Stimulated activated naive CD8-positive, alpha-beta T cell treated with anti-CD3 and anti-CD28 coated beads, Interleukin-15, Interleukin-2, amounts not matched to agents 100 ng/mL and 50 ng/mL, for 24 hours (primary cell): ENCODE measurements at regions not wholly inside any gene's neighbourhood (a gene's known extent, or its start where the extent isn't known, plus 50 kb on each side); places are given as distances from the start of the nearest gene placed in this dataset.

Source experiments
- H3K27ac Mint-ChIP-seq: one replicate; pipeline ENCODE4 v1.8.0; 2021; ENCODE audit warnings: mild to moderate bottlenecking, mixed read lengths
- H3K27me3 Mint-ChIP-seq: one replicate; pipeline ENCODE4 v1.8.0; 2021; ENCODE audit warnings: mixed read lengths
- H3K36me3 Mint-ChIP-seq: one replicate; pipeline ENCODE4 v1.8.0; 2021; ENCODE audit warnings: low read depth, mixed read lengths
- H3K4me1 Mint-ChIP-seq: one replicate; pipeline ENCODE4 v1.8.0; 2021; ENCODE audit warnings: low read depth, mixed read lengths
- H3K4me3 Mint-ChIP-seq: one replicate; pipeline ENCODE4 v1.8.0; 2021; ENCODE audit warnings: mild to moderate bottlenecking, mixed read lengths
- H3K9me3 Mint-ChIP-seq: one replicate; pipeline ENCODE4 v1.8.0; 2021; ENCODE audit warnings: mixed read lengths

DNA sequence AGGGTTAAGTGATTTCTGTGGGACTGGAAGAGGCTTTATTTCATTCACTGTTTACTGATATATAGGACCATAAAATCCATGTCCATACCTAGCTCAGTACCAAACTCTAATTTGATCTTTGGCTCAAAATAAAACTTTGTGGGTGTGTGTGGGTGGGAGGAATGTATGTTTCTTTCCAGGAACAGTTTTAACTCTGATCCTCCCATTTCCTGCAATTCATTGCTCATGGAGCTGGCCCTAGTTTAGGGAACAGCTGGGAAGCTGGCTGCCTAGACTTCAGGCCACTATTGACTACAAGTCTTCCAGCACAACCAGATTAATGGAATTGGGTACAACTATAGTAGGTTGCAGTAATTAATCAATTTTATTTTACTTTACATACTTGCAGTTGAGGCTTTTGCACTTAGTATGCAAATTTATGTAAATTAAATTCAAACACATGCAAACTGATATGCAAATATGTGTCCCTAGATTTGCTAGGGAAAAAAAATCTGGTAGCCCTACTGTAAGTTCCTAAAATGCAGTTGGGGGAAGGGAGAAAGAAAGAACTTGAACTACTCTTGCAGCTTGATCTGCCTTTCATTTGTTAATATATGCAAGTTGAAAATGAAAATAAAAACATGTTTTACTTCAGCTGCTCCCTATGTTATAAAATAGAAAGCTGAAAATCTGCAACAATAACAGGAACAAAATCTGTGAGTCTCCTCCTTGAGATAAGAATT, 1070.3 kb upstream of the CELF4 start:
- no peak overlapping the region for H3K27ac Mint-ChIP-seq
- H3K9me3 Mint-ChIP-seq, result peaks cover 28% of the 10 kb centered on the region
- no peak overlapping the region for H3K4me3 Mint-ChIP-seq
- no peaks in the 10 kb centered on the region for H3K4me1 Mint-ChIP-seq
- H3K36me3 Mint-ChIP-seq, result no peaks in the 10 kb centered on the region
- H3K27me3 Mint-ChIP-seq, result no peaks in the 10 kb centered on the region

- Mint-ChIP-seq H3K27ac (no peak overlapping the region), H3K4me1 (no peaks in the 10 kb centered on the region), H3K36me3 (no peaks in the 10 kb centered on the region), H3K4me3 (no peak overlapping the region), H3K9me3 (peaks cover 12% of the 10 kb centered on the region), H3K27me3 (no peaks in the 10 kb centered on the region)
These were observed 1068.5 kb upstream of the CELF4 start for GRCh38 chr18:38634117-38634516.

DNA sequence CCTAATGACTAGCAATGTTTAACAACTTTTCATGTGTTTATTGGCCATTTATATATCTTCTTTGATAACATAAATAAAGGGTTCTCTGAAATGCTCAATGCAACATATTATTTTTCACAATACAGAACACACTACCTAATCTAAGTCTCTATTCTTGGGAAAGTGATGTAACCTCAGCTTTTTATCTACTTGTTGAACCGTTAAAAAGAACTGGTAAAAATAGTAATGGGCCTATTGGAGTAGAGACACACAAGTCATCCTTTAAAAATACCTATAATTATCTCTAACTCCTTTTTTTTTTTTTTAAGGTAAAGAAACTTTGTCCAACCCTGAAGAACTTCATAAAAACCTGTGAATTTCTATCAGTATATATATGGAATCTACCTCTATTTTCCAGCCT, 1067.7 kb upstream of the CELF4 start:
- peaks cover 7% of the 10 kb centered on the region for H3K9me3 Mint-ChIP-seq

DNA sequence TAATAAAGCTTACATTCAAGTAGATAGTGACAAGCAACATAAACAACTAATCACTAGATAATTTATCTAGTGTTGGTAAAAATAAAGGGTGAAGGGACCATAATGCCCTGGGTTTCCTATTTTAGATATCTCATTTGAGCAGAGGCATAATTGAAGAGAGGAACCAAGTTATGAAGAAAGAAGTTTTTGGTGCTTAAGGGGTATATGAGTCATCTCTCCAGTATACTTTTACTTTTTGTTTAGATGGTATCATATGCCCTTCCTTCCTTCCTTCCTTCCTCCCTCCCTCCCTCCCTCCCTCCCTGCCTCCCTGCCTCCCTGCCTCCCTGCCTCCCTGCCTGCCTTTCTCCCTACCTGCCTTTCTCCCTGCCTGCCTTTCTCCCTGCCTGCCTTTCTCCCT, 1053.5 kb upstream of the CELF4 start:
- Mint-ChIP-seq H3K36me3 (no peaks in the 10 kb centered on the region), H3K9me3 (no peaks in the 10 kb centered on the region), H3K4me3 (no peak overlapping the region), H3K4me1 (peaks cover 5% of the 10 kb centered on the region), H3K27me3 (no peaks in the 10 kb centered on the region), H3K27ac (no peak overlapping the region)

More for the DNA sequence above, 1067.7 kb upstream of the CELF4 start:
- Mint-ChIP-seq H3K4me1 (no peaks in the 10 kb centered on the region), H3K36me3 (no peaks in the 10 kb centered on the region), H3K27me3 (no peaks in the 10 kb centered on the region), H3K4me3 (no peak overlapping the region), H3K27ac (no peak overlapping the region)

GRCh38 chr18:38616306-38616705, 1050.7 kb upstream of the CELF4 start:
- Mint-ChIP-seq H3K4me3 (no peak overlapping the region), H3K36me3 (no peaks in the 10 kb centered on the region), H3K9me3 (no peaks in the 10 kb centered on the region), H3K4me1 (peaks cover 19% of the 10 kb centered on the region), H3K27me3 (no peaks in the 10 kb centered on the region), H3K27ac (no peak overlapping the region)

- Mint-ChIP-seq H3K9me3 (no peaks in the 10 kb centered on the region), H3K36me3 (no peaks in the 10 kb centered on the region), H3K27me3 (no peaks in the 10 kb centered on the region), H3K4me1 (peaks cover 37% of the 10 kb centered on the region), H3K4me3 (no peak overlapping the region), H3K27ac (no peak overlapping the region)
These were observed 1047.3 kb upstream of the CELF4 start for GRCh38 chr18:38612904-38613303.

DNA sequence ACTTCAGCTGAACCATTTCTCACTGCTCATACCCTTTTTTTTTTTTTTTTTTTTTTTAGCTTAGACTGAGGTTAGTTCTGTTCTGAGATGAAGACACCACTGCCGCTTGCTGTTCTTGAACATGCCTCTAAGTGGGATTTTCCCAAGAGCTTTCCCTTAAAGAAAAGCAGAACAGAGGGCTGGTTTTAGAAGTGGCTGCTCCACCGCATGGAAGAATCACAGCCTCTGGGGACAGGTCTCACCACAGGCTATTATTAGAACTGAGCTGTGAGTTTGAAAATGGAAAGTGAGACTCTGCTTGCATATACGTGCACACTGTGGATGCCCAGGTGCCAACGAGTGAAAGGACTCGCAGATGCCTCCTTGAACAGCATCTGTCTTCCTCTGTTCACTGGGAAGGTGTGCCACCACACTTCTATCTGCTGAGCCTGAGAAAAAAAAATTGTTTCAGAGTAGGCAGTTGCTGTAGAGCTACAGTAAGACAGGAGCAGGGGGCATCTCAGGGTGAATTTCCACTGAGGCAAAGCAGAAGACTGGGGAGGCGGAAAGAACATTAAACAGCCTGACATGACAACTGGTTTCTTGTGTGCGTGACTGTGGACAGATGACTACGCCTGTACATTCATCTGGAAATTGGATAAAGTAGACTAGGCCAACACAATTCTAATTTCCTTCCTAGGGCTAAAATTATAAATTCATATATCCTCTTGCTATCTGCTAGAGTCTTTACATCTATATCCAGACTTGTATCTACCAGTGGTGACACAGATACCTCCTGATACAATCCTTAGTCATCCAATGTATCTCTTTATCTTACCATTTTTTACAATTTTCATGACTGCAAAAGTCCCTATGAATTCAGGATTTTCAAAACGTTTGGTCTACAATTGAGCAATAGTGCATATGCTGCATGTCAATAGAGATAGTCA, 1045.7 kb upstream of the CELF4 start:
- H3K36me3 Mint-ChIP-seq, result no peaks in the 10 kb centered on the region
- peak overlapping the region; percentile 57 for H3K4me3 Mint-ChIP-seq
- no peaks in the 10 kb centered on the region for H3K27me3 Mint-ChIP-seq
- H3K27ac Mint-ChIP-seq, result peak overlapping the region; percentile 89
- H3K4me1 Mint-ChIP-seq, result peaks cover 49% of the 10 kb centered on the region
- H3K9me3 Mint-ChIP-seq, result no peaks in the 10 kb centered on the region

- Mint-ChIP-seq H3K9me3 (no peaks in the 10 kb centered on the region), H3K4me1 (peaks cover 40% of the 10 kb centered on the region), H3K4me3 (no peak overlapping the region), H3K27ac (no peak overlapping the region), H3K27me3 (no peaks in the 10 kb centered on the region), H3K36me3 (no peaks in the 10 kb centered on the region)
These were observed 1041.2 kb upstream of the CELF4 start for GRCh38 chr18:38606841-38607240.

DNA sequence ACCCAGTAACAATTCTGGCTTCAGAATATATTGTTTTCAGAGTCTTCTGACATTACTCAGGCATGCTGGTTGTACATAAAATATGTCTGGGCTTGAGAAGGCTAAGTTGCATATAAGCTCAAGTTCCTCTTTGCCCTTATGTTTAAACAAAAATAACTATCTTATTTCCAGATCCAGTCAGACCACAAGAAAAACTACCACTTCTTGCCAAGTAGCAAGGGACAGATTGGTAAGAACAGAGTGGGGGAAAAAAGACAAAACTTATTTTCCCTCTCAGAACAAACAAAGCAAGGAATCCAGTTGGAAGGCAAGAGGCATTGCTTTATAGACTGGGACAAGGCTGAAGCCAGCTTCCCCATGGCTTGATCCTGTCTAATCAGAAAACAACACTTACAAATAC, 1036.7 kb upstream of the CELF4 start:
- Mint-ChIP-seq H3K27me3 (no peaks in the 10 kb centered on the region), H3K36me3 (no peaks in the 10 kb centered on the region), H3K4me1 (peaks cover 9% of the 10 kb centered on the region), H3K4me3 (no peak overlapping the region), H3K9me3 (no peaks in the 10 kb centered on the region), H3K27ac (no peak overlapping the region)

DNA sequence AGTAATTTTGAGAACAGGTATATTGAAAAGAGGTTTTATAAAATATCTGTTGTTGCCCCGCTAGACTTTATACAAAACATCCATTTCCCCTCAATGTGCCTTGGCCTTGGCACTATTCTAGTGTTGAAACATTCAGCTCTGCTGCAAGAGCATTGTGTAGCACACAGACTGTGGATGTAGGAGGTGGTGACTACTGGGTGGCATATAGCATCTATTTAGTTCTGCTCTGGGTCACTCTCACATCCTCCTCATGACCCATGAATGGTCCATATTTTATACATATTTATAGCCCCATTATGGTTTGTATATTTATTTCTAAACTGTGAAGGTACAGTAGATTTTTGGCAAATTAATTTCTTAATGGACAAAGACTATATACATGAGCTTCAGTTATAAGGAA, 1022.0 kb upstream of the CELF4 start:
- Mint-ChIP-seq H3K4me1 (no peaks in the 10 kb centered on the region), H3K9me3 (peaks cover 5% of the 10 kb centered on the region)

GRCh38 chr18:38586327-38586726, 1020.7 kb upstream of the CELF4 start:
- Mint-ChIP-seq H3K9me3 (peaks cover 5% of the 10 kb centered on the region), H3K27me3 (no peaks in the 10 kb centered on the region), H3K27ac (no peak overlapping the region), H3K4me1 (no peaks in the 10 kb centered on the region), H3K36me3 (no peaks in the 10 kb centered on the region), H3K4me3 (no peak overlapping the region)

More for the DNA sequence above, 1022.0 kb upstream of the CELF4 start:
- Mint-ChIP-seq H3K36me3 (no peaks in the 10 kb centered on the region), H3K4me3 (no peak overlapping the region), H3K27me3 (no peaks in the 10 kb centered on the region), H3K27ac (no peak overlapping the region)

GRCh38 chr18:38579764-38580163, 1014.2 kb upstream of the CELF4 start:
- no peaks in the 10 kb centered on the region for H3K27me3 Mint-ChIP-seq
- no peak overlapping the region for H3K27ac Mint-ChIP-seq

DNA sequence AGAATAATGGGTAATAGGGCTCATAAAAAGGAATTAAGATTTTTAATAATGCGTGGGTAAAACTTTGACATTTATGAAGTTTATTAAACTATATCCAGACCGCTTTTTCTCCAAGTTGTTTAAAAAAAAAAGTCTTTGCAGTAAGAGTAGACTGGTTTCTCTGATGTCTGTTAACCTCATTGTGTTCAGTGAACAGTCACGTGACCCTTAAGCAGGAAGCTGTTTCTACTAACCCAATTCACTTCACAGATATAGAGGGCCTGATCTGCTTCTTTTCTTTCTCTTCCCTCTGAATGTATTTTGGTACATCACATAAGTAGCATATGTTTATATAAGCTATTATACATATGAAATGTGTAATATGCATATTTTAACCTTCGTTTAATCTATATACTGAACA, 1011.3 kb upstream of the CELF4 start:
- Mint-ChIP-seq H3K27me3 (no peaks in the 10 kb centered on the region), H3K9me3 (no peaks in the 10 kb centered on the region), H3K4me3 (no peak overlapping the region), H3K27ac (no peak overlapping the region), H3K36me3 (no peaks in the 10 kb centered on the region), H3K4me1 (peaks cover 27% of the 10 kb centered on the region)

More at GRCh38 chr18:38579764-38580163, 1014.2 kb upstream of the CELF4 start:
- Mint-ChIP-seq H3K9me3 (peaks cover 5% of the 10 kb centered on the region), H3K4me1 (peaks cover 27% of the 10 kb centered on the region), H3K4me3 (no peak overlapping the region), H3K36me3 (no peaks in the 10 kb centered on the region)

DNA sequence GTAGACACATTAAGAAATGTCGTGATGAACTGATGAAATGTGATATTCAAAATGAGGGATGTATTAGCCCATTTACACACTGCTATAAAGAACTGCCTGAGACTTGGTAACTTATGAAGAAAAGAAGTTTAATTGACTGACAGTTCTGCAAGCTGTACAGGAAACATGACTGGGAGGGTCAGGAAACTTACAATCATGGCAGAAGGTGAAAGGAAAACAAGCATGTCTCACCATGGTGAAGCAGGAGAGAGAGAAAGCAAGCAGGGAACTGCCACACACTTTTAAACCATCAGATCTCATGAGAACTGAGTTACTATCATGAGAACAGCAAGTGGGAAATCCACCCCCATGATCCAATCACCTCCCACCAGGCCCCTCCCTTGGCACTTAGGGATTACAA, 1010.8 kb upstream of the CELF4 start:
- H3K9me3 Mint-ChIP-seq, result no peaks in the 10 kb centered on the region
- no peaks in the 10 kb centered on the region for H3K27me3 Mint-ChIP-seq
- H3K27ac Mint-ChIP-seq, result no peak overlapping the region
- H3K36me3 Mint-ChIP-seq, result no peaks in the 10 kb centered on the region
- peaks cover 27% of the 10 kb centered on the region for H3K4me1 Mint-ChIP-seq
- no peak overlapping the region for H3K4me3 Mint-ChIP-seq

- H3K4me3 Mint-ChIP-seq, result peak overlapping the region; percentile 33
- no peaks in the 10 kb centered on the region for H3K27me3 Mint-ChIP-seq
- H3K36me3 Mint-ChIP-seq, result no peaks in the 10 kb centered on the region
- H3K9me3 Mint-ChIP-seq, result no peaks in the 10 kb centered on the region
- H3K27ac Mint-ChIP-seq, result peak overlapping the region; percentile 32
- peaks cover 27% of the 10 kb centered on the region for H3K4me1 Mint-ChIP-seq
These were observed 1010.0 kb upstream of the CELF4 start for GRCh38 chr18:38575648-38576047.
